ENCODE measurements at regions not wholly inside any gene's neighbourhood (a gene's known extent, or its start where the extent isn't known, plus 50 kb on each side); places are given as distances from the start of the nearest gene placed in this dataset.
"Not testable (repeated sequence)": the region's sequence is repeated elsewhere in the genome, so short reads cannot be mapped to it uniquely, and the experiment has no call there.

GRCh38 chr15:62901909-62902546 is 140.5 kb upstream of the TPM1 start:
- peak; percentile 41 for DNase-seq

- DNase-seq = no peak
These were observed 139.7 kb upstream of the TPM1 start for GRCh38 chr15:62902821-62903220.

- no peak for DNase-seq
These were observed 139.1 kb upstream of the TPM1 start for GRCh38 chr15:62903437-62903836.

- no peak for DNase-seq
These were observed 138.3 kb upstream of the TPM1 start for GRCh38 chr15:62904041-62904910.

GRCh38 chr15:62906627-62907026 is 135.9 kb upstream of the TPM1 start:
- DNase-seq = no peak

- no peak for DNase-seq
These were observed 135.3 kb upstream of the TPM1 start for GRCh38 chr15:62907275-62907674.

GRCh38 chr15:62908341-62908740 is 134.2 kb upstream of the TPM1 start:
- DNase-seq = not testable (repeated sequence)

GRCh38 chr15:62909257-62909656 is 133.3 kb upstream of the TPM1 start:
- no peak for DNase-seq

- DNase-seq = no peak
These were observed 130.3 kb upstream of the TPM1 start for GRCh38 chr15:62912282-62912681.

GRCh38 chr15:62912808-62913207 is 129.7 kb upstream of the TPM1 start:
- no peak for DNase-seq

GRCh38 chr15:62913246-62913645 is 129.3 kb upstream of the TPM1 start:
- no peak for DNase-seq

GRCh38 chr15:62914461-62915079 is 128.0 kb upstream of the TPM1 start:
- DNase-seq = no peak

GRCh38 chr15:62920682-62921502 is 121.7 kb upstream of the TPM1 start:
- no peak for DNase-seq

- no peak for DNase-seq
These were observed 120.0 kb upstream of the TPM1 start for GRCh38 chr15:62922514-62922913.

- DNase-seq = no peak
These were observed 116.7 kb upstream of the TPM1 start for GRCh38 chr15:62925875-62926274.

- no peak for DNase-seq
These were observed 115.4 kb upstream of the TPM1 start for GRCh38 chr15:62927196-62927595.

GRCh38 chr15:62927836-62928235 is 114.7 kb upstream of the TPM1 start:
- no peak for DNase-seq

- no peak for DNase-seq
These were observed 114.1 kb upstream of the TPM1 start for GRCh38 chr15:62928242-62928999.

GRCh38 chr15:62929000-62929357 is 113.6 kb upstream of the TPM1 start:
- no peak for DNase-seq

- DNase-seq = no peak
These were observed 110.9 kb upstream of the TPM1 start for GRCh38 chr15:62931650-62932049.

GRCh38 chr15:62932436-62932835 is 110.1 kb upstream of the TPM1 start:
- no peak for DNase-seq

- DNase-seq = no peak
These were observed 109.2 kb upstream of the TPM1 start for GRCh38 chr15:62933386-62933785.

Measured in DMS79 treated with DMSO at 0.1 percent for 48 hours (cell line).